ENCODE measurements at regions not wholly inside any gene's neighbourhood (a gene's known extent, or its start where the extent isn't known, plus 50 kb on each side); places are given as distances from the start of the nearest gene placed in this dataset.

DNA sequence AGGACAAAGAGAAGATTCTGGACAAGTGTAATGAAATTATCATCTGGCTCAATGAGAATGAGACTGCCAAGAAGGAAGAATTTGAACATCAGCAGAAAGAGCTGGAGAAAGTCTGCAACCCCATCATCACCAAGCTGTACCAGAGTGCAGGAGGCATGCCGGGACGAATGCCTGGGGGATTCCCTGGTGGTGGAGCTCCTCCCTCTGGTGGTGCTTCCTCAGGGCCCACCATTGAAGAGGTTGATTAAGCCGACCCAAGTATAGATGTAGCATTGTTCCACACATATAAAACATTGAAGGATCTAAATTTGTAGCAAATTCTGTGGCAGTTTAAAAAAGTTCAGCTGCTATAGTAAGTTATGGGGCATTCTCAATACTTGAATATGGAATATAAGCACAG, 174.3 kb upstream of the CCND2 start:
- DNase-seq: no peak

DNA sequence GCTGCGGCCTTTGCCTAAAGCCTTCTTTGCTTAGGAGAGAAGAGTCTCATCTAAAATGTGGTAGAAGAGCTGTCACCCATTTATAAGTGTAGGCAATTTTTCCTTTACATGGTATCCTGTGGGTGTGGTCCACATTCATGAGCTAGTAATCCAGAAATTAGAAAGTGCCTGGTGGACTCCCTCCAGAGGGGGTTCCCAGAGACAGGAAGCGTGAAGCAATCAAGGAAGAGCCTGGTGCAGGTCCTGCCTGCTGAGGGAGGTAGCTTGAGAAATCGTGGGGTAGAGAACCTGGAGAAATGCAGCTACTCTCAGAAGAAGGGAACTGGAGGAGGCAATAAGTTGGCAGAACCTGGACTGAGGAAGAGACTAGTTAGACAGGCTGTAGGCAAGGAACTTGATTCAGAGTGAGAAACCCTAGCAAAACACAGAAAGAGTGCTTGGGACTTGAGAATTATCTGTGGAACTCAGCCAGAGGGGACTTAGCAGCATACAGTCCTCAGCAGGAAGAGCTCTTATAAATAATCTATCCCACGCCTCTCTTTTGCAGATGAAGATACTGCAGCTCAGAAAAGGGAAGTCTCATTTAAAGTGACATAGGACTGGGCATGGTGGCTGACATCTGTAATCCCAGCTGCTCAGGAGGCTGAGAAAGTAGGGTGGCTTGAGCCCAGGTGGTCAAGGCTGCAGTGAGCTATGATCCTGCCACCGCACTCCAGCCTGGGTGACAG, 182.4 kb upstream of the CCND2 start:
- DNase-seq: no peak

DNA sequence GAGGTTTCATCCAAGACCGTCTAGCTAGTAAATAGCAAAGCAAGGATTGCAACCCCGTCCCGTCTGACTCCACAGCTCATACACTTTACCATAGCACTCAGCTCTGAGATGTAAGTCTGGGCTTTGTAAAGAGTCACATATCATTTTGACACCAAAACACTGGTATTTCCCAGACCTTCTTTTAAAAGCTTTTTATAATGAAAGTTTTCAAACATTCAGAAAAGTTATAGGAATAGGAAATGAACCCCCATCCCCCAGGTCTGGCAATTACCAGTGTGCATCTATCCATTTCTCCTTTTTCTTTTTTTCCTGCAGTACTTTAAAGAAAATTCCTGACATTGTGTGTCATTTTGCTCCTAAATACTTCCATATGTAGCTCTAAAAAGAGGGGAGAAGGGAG, 183.6 kb upstream of the CCND2 start:
- DNase-seq: no peak

DNA sequence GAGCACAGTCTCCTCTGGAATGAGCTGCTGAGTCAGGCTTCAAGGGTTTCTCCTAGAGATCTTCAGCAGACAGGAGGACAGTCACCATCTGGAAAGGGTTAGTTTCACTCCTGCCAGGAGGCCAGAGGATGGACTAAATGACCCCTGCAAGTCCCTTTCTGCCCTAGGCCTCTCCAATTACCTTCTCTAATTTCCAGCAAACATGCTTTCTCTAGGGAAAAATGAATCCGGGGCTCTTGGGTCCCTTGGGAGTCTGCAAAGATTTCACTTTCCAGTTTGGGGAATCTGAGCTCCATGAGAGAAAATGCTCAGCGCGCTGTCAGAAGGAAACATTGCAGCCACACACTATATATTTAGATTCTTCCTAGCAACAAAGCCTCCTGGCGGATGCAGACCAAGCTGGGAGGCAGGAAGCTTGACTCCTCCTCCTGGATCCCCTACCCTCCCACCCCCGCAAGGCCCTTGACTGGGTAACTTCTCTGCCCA, 184.4 kb upstream of the CCND2 start:
- DNase-seq: no peak

DNA sequence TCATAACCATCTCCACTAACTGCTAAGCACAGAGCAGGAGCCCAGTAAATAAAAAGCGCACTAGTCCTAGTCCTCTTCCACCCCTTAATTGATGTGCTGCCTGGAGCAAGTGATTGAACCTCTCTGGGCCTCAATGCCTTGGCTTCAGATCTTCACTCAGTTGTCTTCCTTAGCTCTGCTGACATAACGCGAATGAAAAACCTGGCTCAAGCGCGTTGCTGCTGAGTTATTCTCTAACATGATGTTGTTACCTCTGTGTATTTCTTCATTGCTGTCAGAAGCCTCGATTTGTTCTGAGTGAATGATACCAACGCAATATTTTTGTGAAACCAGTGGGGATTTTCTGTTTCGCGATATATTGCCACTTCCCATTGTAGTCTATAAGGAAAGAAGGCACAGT, 185.1 kb upstream of the CCND2 start:
- DNase-seq: no peak

DNA sequence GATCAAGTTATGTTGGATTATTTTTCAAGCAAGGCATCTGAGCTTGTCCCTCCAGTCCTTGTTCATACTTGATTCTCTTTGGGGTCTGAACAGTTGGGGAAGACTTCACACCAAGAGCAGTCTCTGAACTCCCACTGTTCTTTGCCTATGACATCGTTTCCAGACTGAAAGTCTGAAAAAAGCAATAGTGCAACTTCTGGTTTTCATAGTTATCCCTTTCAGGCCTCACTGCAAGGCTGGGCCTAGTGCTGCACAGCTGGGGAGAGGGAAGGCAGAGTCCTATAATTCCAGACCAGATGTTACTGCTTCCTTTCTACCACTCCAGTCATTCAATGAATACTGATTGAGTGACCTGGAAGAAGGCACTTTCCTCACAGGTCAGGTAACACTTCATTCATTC, 187.1 kb upstream of the CCND2 start:
- DNase-seq: no peak

DNA sequence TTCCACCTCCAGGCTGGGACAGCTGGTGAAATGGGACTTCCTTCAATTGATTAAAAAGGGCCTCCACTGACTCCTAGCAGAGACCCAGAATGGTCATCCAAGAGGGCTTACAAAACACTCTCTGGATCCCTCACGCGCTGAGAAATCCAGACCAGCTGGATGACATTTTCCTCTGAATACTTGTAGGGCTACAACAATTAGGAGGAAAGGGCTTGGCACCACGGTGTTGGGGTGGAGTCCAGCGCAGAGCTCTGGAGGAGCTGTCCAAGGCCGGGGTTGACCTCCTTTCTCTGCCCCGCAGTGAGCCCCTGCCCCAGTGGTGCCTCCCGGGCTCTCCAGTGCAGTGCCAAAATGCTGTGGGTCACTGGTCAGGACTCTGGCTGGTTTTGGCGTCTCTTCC, 189.0 kb upstream of the CCND2 start:
- DNase-seq: no peak

DNA sequence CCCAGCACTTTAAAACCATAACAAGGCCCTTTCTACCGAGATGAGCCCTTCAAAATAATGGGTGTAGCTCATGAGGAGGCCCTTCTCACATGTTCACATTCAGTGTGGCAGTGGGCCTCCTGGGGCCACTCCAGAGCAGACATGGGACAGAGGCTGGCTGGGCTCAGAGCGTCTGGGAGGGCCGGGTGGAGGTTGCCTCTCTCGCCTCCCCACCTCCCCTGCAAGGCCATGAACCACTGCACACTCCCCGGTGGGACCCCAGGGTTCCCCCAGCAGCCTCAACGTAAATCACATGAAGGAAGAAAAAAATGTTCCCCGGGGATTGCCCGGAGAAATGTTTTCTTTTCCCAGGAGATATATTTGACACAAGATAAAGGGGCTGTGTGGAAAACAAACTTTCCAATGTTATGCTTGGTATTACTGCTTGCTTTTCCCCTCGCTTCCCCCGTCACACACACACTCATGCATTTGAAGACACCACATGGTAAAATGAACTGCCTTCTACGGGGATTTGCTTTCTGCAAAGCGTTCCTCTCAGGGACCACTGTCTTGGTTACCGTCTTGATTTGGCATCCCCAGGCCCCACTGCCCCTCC, 190.7 kb upstream of the CCND2 start:
- no peak for DNase-seq

DNA sequence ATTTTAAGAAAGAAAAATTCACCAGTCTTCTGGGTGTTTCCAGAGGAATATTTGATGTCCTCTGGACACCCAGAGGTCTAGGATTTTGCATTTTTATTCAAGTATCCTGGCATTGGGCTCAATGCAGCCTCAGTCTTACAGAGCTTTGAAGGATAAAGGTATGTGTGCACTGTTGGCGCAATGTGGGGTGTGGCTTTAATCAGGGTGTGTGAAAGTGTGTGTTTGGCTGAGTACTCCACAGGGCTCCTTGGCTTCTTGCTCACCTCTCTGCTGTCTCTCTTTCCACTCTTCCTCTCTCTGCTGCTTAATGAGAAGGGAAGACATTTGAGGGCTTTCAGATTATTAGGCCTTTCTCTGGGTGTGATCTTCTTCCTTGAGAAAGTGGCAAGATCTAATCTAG, 193.3 kb upstream of the CCND2 start:
- DNase-seq: no peak

DNA sequence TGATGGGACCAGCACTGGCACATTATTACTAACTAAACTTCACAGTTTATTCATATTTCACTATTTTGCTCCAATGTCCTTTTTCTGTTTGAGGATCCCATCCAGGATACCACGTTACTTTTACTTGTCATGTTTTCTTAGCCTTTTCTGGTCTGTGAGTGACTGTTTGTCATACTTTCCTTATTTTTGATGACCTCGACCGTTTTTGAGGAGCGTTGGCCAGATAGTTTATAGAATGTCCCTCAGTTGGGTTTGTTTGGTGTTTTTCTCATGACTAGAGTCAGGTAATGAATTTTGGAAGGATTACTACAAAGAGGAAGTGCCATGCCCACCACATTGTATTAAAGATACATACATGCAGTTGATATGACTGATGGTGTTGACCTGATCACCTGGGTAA, 199.4 kb upstream of the CCND2 start:
- DNase-seq: no peak

DNA sequence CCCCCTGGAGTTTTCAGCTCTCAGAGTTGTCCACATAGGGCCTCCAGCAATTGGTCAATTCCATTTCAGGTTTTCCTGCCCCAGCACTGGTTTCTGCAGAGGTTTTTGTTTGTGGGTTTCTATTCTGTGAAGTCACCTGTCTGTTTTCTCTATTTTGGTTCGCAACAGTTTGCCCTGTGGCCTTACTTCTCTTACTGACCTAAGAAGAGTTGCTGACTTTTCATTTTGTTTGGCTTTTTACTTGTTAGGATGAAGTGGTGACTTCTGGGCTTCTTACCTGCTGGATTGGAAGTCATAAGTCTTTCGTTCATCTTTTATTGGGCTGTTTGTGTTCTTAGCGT, 196.4 kb upstream of the PARP11 start:
- DNase-seq: no peak

DNA sequence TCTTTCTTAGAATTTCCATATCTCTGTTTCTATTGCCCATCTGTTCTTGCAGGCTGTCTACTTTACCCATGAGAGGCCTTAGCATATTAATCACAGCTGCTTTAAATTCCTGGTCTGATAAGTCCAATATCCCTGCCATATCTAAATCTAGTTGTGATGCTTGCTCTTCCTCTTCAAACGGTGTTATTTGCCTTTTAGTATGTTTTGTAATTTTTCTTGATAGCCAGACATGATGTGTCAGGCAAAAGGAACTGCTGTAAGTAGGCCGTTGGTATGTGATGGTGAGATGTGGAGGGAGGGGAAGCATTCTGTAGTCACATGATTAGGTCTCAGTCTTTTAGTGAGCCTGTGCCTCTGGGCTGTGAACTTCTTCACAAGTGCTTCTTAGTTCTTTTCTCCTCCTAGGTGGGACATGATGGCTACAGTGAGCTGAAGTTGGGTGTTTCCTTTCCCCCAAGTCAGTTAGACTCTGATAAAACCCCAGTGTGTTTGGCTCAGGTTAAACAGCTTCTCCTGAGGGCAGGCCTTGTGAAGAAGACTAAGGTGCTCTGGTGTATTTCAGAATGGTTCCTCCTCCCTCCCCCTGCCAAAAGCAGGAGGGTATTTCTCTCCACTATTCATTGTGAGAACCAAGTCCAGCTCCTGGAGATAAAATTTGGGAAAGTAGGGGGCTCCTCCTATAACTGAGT, 195.9 kb upstream of the PARP11 start:
- DNase-seq: no peak

DNA sequence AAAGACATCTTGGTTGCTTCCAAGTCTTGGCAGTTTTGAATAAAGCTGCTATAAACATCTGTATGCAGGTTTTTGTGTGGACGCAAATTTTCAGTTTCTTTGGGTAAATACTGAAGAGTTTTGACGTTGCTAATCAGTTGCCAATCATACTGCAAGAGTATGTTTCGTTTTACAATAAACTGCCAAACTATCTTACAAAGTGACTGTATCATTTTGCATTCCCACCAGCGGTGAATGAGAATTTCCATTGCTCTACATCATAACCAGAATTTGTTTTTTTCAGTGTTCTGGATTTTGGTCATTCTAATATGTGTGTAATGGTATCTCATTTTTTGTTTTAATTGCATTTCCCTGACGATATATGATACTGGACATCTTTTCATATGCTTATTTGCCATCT, 190.8 kb upstream of the PARP11 start:
- peak; percentile 16 for DNase-seq

DNA sequence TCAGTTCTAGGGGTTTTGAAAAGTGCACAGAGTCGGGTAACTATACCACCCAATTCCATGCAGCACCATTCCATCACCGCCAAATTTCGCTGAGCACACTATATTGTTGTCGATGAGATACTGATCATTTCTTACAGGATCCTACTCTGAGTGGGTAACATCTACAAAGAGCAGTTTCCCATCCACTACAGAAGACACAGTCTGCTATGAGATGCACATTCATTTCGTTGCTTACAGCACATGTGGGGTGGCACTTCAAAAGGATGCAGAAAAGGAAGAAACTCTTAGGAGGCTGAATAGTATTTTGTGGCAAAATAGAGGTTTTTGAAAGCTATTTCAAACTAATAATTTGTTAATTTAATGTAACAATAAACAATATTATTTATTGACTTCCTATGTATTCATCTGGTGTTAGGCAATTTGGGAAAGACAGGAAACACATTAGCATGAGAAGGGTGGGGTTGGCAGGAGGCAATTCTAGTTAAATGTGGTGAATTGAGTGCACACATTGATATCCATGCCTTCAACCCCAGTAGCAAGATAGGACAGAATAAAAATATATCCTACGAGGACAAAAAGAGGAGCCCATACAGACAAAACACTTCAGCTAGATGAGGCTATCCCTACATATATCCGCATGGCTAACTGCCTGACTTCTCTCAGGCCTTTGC, 186.8 kb upstream of the PARP11 start:
- DNase-seq: no peak

DNA sequence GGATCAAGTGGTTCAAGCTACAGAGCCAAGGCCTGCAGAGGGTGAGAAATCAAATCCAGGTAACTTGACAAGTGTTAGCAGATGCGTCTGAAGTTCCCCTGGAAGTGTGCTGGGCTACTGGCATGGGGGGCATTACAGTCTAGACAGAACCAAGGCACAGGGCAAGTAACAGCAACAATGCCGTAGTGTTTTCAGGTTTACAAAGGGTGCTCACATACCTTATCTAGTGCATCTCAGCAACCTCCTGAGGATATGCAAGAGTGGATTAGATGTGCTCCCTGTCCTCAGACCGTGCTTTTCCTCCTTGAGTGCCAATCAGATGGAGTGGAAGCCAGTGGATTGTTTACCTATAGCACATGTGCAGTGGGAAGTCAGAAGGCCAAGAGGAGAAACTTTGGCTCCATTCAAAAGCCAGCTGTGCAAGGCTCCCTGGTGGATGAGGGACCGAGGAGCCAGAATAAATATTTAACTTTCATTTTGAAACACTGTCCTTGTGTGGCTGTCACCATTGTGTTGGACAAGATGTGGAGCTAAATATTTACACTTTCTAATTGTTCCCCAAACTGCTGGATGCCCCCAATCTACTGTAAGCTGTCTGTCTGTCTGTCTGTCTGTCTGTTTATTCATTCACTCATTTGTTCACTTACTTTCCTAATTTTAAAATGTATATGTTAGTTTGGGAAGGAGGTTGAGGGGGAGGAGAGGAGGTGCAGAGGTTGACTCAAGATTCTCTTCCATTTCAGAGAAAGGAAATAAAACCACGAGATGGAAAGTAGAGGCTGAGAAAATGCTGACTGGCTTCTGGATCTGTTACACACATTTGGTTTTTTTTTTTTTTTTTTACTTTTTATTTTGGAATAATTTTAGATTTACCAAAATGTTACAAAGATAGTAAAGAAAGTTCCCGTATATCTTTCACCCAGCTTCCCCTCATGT, 184.0 kb upstream of the PARP11 start:
- DNase-seq: peak; percentile 44

DNA sequence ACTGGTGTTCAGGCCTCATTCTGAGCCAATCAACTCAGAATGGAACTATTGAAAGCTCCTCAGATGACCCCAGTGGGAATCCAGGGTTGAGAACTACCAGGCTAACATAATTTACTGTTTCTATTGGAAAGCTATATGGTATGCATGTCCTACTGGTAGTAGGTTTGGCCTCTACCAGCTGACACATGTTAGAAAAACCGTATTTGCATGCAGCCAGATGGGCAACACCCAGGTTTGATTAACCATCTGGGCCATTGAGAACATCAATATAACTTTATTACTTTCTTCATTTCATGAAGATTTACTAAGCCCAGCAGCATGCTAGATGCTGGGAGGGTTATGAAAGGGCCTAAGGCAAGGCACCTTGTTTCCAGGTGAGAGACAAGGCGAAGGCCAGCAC, 181.4 kb upstream of the PARP11 start:
- no peak for DNase-seq

DNA sequence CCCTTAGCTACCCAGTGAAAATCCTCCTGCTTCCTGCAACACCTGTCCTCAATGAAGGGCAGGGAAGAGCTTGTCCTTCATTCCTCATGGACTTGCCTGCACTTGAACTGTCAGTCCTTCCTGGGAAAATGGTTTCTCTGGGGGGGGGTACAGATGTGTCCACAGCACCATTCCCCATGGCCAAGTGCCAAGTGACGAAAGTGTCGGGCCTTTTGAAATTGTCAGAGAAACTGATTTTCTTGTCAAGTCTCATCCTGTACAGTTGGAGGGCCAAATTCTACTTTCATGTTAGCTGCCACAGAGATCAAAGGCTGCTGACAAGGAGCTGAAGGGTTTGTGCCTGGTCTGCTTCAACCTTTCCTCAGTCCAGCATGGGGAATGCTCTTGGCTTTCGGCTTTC, 179.5 kb upstream of the PARP11 start:
- DNase-seq: no peak

DNA sequence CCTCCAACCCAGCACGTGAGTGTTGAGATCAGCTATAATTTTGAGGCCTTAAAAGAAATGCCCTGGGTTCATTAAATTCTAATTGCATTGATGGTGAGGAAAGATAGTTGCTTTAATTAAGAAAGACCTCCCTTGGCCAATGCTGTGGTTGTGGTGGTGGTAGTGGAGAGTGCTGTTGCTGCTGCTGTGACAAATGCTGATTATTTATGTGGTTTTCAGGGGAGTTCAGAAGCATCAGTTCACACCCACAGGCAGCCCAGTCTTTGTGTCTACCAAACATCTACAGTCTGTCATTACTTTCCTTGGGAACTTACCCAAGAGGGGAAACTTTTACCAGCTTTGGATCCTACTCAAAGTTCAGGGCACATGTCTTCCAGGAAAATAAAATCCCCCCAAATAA, 178.4 kb upstream of the PARP11 start:
- no peak for DNase-seq

DNA sequence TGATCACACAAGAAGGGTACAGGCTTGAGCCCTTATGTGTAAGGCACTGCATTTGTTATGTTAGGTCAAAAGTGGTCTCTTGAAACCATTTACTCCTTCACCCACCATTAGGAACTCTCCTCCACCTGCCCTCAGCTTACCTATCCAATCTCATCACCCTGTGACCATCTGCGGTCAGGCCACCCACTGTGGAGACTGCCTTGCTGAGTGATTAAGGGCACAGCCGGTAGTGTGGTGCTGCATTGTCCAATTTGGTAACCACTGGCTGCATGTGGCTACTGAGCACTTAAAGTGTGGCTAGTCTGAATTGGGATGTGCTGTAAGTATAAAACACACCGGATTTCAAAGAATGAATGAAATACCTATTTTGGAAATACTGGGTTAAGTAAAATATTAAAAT, 177.1 kb upstream of the PARP11 start:
- no peak for DNase-seq

DNA sequence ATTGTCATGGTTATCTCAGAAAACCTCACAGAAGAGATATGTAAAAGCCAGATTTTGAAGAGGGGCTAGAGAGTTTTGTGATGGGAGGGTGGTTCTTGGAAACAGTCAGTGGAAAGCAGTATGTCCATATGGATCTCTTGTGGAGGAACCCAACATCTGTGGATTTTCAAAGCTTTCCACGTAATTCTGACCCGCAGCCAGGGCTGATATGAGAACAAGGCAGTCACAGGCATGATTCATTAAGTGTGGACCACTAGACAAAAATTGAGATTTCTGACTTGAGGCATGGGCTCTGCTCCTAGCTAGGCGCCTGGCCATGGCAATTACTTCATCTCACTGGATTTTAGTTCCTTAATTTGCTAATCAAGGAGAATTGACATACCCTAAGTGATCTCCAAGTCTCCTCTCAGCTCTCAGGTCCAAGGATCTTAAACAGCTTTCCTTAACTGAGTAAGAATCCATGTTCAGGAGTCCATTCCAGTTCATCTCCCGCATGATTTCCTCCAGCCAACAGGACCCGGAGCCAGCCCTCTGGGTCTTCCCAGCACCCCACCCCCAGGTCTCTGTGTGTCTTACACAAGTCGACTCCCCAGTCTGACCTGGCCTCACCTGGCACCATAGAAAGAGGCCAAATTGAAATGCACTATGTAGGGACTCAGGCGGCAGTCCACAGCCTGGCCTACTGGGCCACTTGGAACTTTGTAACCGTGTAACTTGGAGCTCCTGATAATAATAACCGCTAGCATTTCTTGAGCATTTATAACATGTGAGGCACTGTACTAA, 176.3 kb upstream of the PARP11 start:
- DNase-seq: no peak

DNA sequence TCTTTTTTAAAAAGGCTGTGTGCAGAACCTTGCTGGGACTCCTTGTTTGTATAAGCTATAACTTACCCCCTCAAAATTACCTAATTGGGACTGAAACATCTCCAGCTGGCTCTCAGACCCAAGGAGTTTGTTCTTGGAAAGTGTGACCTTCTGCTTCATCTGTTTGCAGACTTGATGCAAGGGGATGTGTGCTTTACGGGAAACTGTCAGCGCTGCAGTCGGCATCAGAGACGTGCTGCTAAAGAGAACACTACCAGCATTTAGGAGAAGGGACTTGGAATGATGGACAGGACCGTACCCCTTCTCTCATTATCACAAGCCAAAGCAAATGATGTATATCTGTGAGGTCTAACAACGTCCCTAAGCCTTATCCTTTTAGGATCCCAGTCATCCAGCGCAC, 174.2 kb upstream of the PARP11 start:
- no peak for DNase-seq

DNA sequence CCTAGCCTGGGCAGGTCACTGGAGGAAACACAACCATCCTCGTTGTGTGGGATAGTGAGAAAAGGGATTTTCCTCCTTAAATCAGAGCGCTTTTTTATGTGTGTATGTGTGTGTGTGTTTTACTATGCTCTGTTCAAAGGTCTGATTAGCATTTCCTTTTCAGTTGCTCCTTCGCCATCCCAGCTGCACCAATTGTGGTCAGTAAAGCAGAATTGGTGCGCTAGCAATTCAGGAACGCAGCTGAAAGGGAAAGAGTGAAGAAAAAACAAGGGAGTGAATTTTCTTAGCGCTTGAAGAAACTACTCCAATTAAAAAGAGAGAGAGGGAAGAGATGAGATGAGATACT, 173.3 kb upstream of the PARP11 start:
- no peak for DNase-seq

Data from activated CD4-positive, alpha-beta T cell treated with anti-CD3 and anti-CD28 coated beads, Interleukin-2, Interleukin-6, amounts not matched to agents 100 ng/mL and 50 ng/mL, durations not matched to agents 16 hours and 8 hours (primary cell).